Activated naive CD4-positive, alpha-beta T cell treated with anti-CD3 and anti-CD28 coated beads, Interleukin-2, amount 50 U/mL, for 16 hours (primary cell): ENCODE measurements at regions not wholly inside any gene's neighbourhood (a gene's known extent, or its start where the extent isn't known, plus 50 kb on each side); places are given as distances from the start of the nearest gene placed in this dataset.

Source experiments
- DNase-seq: peaks from one replicate; pipeline ENCODE4 v3.0.0-alpha.2; 2020

DNA sequence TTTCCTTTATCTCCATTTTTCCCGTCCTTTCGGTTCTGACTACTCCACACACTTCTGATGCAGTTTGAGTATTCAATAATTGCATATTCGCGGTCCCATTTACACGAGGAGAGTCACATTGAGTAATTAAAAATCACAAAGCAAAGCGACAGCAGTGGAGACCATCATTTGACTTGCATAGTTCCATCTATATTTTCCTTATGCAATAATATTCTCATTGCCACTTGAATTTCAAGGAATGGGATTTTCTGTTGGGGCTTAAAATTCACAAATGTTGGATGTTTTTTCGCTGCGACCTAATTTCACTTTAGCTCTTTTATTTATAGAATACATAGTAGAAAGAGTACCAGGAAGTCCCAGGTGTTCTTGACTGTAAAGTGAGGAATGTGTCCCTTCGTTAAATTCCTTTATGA is 186.8 kb downstream of the ZEB2 start:
- DNase-seq = no peak

DNA sequence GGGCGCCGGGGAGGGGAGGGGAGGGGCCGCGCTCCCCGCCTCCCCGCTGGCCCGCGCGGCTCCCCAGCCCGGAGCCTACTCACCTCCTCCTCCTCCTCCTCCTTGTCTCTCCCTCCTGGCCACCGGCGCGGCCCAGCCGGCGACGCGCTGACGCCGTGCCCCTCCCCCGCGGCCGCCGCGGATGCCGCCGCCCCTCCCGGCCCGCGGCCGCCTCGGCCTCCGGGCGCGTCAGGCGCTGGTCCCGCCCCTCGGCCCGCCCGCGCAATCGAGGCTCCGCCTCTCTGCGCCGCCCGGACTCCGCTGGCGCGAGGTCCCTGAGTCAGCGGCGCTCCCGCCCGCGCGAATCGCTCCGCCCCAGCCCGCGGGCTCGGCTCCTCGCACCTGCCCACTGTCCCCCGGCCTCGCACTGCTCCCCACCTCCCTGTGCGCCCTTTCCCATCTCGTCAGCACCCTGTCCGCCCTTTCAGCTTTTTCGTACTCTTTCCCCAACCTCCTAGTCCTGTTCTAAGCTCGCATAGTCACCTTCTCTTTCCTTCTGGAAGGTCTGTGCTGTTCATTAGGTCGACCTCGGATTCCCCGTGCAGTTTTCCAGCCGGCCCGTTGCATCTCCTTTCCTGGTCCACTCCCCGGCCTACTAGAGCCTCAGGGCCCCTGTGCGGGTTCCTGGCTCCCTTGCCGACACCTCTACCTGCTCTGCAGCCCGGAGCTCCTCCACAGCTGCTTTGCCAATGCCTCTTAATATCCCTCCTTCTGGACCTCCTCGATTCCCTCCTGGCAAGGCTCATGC is 187.4 kb downstream of the ZEB2 start:
- peak; percentile 90 for DNase-seq

DNA sequence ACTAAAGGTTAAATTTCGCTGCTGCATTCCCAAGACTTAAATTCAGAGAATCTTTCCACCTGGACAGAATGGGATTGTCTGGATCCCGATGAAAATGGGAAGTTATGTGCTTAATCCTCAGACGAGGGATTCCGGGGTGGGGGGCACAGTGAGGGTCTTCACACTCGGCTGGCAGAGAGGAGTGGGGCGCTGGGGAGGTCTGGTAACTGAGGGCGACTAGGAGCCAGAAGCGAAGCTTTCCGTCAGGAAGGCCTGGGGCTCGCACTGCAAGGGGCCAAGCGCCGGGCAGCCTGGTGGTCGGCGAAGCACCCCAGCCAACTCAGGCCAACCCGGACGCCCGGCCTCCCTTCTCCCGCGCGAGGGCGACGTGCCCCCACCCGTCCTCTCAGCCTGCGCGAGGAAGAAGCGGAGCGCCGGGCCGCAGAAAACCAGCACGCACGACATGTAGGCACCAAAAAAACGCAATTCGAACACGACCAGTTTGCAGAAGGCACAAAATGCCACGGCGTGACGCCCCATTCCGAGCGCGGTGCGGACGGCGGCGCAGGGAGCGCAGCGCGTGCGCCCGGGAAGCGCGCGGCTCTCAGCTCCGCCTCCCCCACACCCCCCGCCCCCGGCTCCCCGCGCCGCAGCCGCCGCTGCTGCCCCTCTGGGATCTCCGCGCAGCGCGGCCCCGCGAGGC is 188.1 kb downstream of the ZEB2 start:
- no peak for DNase-seq

DNA sequence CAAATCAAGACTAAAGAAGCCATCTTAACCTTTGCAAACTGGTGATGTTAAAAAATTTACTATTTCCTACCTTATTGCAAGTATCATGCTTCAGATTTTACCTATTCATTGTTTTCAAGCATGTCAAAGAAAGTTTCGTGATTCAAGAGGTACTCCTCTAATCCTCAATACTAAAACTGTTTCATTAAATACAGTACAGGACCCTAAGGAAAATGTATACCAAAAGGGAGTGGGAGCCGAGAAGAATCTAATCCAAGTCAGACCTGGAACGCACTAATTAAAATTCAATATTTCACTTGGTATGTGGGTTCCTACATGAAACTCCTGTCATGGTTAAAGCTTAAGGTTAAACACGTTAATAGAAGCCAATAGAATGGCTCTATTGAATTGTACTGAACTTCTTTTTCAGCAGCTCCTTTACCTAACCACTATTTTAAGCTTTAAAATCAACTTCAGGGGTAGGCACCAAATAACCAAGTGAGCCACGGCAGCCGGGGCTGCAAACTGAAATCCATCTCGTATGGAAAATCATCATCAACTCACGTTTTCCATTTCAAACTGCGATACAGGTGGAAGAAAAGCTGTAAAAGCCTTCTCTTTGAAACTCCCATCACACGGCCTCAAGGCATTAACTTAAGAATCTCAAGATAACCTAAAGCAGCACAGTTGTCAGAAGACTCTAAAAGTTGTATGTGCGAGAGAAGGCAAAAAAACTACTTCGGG is 188.8 kb downstream of the ZEB2 start:
- peak; percentile 18 for DNase-seq

DNA sequence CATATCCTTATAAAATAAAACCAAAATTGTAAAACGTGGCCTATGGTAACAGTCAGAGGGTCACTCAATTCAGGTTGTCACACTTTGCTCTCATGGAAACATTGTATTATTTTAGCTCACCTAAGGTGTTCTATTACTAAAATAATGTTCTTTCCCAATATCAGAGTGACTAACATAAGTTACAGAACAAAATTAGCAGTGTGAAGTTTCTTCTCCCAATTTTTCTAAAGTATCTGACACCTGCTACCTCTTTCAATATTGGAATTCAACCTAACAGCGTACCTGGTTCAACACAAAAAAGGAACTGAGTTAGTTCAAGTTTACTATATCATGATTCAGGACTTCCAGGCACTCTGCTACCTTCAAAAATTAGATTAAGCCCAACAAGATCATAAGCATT is 190.4 kb downstream of the ZEB2 start:
- DNase-seq = no peak

DNA sequence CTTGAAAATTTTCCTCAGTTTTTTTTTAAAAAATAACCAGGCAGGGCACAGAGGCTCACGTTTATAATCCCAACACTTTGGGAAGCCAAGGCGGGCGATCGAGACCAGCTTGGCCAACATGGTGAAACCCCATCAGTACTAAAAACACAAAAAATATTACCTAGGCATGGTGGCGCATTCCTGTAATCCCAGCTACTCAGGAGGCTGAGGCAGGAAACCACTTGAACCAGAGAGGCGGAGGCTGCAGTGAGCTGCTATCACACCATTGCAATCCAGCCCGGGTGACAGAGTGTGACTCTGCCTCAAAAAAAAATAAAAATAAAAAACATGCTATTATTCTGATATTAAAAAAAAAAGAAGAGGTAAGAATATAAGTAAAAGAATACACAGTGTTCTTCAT is 191.0 kb downstream of the ZEB2 start:
- DNase-seq = no peak

DNA sequence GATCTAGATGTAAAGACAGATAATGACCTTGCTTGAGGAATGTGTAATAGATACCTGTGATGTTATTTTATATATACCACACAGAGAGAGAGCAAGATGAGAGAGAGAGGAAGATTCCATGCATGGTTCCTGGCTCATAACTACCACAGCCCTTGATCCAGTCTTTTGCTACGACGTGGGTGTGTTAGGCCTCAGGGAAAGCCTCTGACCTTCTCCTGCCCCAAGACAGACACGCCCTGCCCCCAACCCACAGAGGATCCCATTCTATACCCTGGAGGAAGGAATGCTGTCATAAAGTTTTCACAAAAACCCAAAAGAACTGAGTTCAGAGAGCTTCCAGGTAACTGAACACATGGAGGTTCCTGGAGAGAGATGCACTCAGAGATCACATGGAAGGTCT is 193.1 kb downstream of the ZEB2 start:
- no peak for DNase-seq

DNA sequence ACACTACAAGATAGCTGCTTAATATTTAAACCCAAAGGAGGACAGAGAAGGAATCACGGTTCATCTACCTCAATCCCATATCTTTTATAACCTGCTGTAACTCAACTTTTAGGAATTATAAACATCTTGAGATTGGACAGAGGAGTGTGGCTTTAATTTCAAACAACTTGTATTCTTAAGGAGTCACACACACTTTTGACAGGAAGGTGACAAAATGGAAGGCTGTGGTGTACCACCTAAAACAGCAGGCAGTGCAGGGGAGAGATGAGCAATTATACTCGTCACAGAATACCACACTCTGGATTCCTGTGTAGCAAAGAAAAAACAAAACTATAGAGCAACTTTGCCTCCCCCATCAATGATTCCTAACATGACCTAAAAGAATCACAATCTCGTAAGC is 194.8 kb downstream of the ZEB2 start:
- DNase-seq = no peak

DNA sequence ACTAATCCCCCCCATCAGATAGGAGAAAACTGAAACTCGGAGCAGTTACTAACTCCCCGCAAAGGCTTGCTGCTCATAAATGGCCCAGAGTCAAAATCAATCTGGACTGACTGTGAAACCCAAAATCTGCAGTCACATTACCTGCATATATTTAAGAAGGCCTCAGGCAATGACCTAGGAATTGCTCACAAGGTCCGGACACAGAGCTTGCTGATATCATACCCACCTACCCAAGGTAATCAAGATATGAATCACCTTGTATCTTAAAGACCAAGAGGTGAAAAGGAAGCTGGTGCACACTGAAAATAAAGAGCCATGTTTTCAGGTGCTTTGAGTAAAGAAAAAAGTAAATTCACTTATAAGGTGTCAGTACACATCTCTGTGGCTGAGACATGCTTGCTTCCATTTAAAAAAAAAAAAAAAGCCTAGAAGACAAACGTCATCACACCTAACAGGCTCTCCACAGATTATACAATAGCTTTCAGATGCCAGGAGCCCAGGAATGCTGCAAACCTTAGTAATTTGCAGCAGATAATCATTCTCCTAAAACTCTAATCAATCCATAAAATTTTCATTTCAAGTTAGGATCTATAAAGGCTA is 195.4 kb downstream of the ZEB2 start:
- DNase-seq = no peak

DNA sequence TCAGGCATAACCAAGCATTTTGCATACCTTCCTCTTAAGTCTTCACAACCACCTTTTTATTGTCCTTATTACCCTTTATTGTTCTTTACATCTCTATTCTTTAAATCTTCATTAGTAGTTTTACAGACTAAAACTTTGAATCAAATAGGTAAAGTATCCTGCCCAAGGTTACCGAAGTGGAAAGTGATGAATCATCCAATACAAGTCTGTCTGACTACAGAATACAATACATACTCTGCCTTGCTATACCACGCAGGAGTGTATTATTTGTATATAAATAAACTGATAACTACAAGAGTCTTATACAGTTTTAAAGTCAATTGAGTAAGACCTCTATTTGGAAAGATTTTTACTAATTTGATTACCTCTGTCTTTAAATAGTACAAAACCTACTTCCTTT is 196.0 kb downstream of the ZEB2 start:
- no peak for DNase-seq

DNA sequence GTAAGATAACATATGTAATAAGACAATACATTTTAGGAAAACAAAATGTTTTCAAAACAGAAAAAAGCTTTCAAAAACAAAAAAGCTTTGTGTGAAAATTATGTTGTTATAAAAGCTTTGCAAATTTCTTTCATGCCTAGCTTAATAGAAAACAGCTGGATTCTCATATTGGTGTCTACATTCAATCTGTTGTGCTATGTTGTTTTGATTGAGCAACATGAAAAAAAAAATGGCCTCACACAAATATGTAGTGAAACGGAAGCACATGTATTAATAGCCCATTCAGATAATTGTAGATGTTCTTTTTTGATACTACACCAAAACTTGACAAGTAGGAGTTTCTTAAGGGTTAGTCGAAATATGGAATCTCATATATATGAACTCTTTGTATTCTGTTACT is 197.5 kb downstream of the ZEB2 start:
- DNase-seq = no peak

DNA sequence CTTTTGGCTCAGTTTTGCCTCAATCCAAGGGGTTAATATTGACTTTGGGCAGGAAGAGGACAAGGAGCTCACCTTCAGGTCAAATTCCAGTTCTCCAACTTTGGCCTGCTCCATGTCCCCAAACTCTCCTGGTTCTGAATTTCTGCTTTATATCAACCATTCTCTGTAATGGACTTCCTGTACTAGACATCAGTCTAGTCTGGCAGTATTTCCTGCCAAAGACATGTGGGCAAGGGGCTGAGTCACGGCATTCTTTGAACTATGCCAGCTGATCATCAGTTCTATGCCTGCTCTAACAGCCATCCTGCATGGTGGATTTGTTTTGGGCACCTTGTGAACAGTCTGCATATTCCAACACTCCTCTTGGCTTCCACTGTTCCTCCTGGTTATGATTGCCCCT is 199.4 kb downstream of the ZEB2 start:
- peak; percentile 32 for DNase-seq

DNA sequence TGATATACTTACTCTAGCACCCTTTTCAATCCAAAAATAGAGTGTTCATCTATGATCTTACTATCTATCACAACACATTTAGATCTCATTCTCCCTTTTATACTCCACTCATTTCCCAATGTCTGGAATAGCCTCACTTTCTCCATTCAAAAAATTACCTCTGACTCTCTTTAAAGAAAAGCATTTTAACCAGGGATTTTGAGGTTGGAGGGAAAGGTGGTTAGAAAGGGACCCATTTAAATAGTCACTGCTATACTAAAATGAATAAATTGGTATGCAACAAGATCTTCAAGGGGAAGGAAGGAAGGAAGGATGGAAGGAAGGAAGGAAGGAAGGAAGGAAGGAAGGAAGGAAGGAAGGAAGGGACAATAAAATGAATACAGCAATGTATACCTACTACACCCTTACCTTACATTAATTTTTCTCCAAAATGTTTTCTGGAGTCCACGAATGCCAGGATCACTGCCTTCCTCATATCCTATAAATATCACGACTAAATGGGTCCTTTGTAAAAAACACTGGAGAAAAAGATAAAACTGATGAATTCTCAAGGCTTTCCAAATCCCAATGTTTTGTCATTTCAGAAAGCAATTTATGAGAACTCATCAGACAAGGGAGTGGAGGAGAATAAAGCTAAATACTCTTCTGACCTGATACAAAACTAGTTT is 202.7 kb downstream of the ZEB2 start:
- no peak for DNase-seq

DNA sequence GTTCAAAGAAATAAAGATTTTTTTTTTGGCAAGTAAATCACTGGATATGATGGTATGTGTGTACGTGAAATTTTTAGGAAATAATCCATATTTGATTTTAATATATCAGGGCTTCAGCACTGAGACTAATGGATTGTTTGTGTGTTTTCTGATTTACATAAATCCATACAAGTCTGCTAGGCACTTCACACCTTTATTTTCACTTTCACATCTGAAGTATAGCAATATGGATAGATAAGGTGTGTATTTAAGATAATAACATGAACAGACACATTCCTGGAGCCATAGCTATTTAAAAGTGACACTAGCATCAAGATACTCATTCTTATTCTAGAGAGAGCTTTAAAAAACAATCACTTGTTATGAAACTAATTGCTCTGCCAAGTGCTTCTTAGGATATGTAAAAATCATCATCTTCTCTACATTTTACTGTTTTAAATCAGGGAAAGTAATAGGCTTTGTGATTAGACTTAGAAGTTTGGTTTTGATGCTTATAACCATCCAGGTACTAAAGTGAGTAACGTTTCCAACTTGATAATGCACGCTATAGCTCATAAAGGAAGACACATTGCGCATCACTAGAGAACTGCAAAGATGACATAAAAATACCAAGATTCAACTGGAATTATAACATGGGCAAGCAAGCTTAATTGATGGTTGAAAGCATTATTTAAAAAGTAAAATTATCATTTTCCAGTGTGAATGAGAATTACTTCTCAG is 208.9 kb downstream of the ZEB2 start:
- DNase-seq = no peak

DNA sequence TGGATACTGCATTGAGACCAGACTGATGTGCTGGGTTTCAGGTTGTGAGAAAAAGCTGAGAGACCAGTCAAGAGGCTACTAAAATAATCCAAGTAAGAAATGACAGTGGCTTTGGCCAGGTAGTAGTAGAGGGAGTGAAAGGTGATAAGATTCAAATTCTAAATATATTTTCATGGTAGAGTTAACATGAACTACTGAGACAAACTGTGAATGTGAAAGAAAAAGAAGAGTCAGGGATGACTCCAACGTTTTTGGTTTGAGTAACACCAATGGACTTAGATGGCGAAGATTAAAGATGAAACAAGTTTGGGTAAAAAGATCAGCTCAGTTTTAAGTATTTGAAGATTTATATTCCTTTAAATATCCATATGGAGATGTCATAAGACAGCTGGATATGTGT is 209.4 kb downstream of the ZEB2 start:
- DNase-seq = no peak

DNA sequence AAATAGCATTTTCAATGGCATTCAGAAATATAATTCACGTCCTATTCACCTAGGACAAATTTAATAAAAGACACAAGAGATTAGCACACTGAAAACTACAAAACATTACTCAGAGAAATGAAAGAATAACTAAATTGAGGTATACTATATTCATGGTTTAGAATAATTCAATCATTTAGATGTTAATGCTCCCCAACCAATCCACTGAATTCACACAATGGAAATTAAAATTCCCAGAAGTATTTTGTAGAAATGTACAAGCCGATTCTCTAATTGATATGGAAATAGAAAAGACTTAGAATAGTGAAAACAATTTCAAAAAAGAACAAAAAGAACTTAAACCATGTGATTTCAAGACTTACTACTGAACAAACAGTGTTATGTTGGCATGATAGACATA is 212.2 kb downstream of the ZEB2 start:
- no peak for DNase-seq

DNA sequence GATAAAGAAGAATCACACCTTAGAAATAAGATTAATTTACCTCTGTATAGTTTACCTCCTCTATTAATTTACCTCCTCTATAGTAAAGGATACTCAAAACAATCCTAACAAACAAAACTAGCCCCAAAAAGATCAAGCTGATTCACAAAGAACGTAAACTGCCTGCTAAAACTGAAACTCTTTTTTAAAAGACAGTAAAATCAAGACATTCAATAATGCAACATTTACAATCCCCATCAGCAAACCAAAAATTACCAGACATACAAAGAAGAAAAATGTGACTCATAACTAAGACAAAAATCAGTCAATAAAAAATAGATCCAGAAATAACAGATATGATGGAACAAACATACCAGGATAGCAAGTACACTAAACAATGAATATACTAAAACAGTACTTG is 215.7 kb downstream of the ZEB2 start:
- no peak for DNase-seq

DNA sequence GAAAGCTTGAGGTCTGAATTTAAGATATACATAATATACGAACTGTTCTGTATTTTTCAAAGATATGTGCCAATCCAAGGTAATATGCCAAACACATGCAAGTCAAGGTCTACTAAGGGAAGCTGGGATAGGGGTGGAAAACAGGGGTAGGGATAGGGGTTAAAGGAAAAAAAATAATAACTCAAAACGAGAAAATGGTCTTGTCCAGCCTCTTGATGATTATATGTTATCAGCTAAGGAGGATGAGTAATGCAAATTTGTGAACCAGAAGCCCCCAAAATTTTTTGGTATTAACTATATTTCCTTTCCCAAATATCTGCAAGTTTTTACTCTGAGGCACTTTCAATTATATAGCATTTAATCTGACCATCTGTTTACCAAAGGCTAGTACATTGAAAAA is 219.3 kb downstream of the ZEB2 start:
- no peak for DNase-seq

DNA sequence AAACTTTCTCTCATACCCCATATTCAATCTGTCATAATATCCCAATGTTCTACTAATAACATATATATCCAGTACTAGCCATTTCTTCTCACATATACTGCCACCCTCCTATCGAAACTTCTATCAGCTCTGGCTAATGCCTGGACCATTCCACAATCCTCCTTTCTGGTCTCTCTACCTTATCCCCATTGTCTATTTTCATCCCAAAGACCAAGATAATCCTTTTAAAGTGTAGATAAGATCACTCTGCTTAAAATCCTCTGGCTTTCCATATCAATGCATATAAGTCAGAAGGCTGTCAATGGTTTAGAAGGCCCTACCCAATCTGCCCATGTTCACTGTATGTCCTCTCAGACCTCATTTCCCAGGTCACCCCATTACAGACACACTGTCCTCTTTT is 229.6 kb downstream of the ZEB2 start:
- DNase-seq = no peak

DNA sequence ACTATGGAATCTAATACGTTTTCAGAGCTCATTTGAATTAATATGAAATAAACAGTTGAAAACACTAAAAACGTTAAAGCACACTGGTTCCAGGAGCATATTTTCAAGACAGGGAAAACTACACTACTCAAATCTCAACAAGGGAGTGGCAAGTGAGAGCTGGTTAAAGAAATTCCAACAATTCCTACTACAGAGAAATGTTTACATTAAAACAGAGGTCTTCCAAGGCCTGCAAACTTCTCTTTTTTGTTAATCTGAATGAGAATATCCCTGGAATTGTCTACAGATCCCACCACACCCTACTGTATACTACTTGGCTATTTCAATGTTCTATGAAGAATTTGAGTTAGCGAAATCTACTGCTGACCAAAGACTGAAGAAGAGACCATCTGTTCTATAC is 231.5 kb downstream of the ZEB2 start:
- no peak for DNase-seq

DNA sequence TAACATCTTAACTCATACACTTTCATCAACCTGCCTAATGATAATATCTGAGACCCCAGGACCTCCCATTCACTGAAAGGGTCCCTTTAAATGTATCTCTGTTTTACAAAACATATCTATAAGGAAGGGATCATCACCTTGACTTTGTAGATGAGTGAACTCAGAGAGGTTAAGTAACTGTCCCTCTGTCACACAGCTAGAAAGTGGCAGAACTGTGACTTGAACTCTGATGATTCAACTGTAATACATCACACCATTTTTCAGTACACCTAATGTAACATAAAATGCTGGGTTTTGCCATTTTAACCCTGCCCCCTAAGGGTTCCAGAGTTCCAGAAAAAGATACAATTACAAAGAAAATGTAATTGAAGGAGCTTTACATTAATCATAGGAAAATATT is 234.6 kb downstream of the ZEB2 start:
- DNase-seq = no peak

DNA sequence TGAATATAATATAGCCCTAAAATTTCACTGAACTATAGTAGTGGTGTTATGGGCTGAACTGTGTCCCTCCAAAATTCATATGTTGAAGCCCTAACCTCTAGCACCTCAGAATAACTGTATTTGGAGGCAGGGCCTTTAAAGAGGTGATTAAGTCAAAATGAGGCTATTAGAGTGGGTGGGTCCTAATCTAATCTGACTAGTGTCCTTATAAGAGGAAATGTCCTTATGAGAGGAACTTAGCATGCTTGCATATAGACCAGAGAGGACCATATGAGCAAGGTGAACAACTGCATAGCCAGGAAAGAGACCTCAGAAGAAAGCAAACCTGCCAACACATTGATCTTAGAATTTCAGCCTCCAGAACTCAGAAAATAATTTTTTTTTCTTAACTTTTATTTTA is 238.4 kb downstream of the ZEB2 start:
- DNase-seq = no peak

DNA sequence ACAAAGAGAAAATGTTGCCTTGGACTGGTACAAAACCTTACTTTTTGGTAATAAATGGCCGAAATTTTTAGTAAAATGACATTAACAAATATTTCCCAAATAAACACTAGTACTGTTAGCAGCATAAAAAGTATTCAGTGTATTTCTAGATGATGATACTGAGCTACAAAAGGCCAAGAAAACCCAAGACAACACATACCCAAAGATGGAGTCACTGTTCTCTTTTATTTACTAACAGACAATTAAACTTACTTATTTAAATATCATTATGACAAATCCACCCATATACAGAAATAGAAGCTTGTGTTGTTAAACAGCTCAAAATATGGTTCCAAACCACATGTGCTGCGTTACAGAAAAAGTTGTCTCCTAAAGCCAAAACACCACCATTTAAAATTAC is 239.9 kb downstream of the ZEB2 start:
- DNase-seq = no peak
